Fibroblast of gingiva (primary cell): ENCODE measurements at regions not wholly inside any gene's neighbourhood (a gene's known extent, or its start where the extent isn't known, plus 50 kb on each side); places are given as distances from the start of the nearest gene placed in this dataset.

Experiments
- DNase-seq: peaks from one replicate; pipeline ENCODE4 v3.0.0-alpha.2; 2011; ENCODE audit warnings: low read depth

DNA sequence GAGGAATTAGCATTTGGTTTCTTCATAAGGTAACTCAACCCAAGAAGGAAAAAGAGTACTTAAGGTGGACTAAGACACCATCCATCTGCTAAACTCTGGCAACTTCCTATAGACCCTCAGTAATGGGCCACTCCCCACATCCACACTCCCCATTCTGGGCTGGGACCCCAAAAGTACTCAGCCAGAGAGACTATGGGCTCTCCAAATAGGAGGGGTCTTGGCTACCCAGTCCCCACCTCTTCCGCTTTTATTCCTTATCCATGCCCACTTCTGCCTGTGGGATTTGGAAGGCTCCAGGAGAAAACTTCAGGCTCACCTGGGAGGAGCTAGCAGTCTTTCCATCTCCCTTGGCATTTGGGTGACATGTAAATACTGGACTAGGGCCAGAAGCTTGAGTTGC lies 164.5 kb upstream of the CCL2 start:
- no peak for DNase-seq

DNA sequence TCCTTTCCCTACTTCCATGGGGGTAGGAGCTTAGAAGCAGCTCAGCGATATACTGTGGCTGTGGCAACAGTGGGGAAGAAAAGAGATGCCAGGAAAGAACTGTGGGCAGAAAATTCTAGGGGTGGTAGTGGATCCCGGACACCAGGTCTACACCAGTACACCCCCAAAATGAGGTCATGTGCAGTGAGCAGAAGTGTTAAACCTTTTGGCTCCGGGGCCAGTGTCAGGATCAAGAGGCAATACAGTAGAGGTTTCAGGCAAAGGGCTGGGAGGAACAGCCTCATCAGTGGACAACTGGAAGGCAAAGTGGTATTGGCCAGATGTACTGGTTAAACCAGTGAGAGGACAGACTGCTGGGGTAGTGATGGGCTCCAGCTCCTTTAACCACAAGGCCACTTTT lies 163.1 kb upstream of the CCL2 start:
- no peak for DNase-seq

DNA sequence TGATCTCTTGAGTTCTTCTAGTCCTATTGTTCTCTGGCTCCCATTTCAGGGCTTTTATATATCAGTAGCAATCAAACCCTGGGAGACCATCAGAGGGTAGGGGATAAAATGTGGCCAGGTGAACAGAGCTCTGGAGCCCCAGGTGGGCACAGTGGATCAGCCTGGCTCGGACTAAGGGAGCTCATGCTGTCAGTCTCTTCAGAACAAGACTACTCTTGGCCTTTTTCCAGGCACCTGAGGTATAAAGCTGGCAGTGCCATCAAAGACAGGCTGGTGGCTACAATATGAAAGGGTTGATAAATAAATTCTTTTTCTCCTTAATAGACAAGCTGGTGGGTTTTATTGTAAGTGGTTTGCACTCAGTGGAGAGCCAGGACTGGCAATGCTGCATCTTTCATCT lies 160.0 kb upstream of the CCL2 start:
- DNase-seq, result no peak

DNA sequence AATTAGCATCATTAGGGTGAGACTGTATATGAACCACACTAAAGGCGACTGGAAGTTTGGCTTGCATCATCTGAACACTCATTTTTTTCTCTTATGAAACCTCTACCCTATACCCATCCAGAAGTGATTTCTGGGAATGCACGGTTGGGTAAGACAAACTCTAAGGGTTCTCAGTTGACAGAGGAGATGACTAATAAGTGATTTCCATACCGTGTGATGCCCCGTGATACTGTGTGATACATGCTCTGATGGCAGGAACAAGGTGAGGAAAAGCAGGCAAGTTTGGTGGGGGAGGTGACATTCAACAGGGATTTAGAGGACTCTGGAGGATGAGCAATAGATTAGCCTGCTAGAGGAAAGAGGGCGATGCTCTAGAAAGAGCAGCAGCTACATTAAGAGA lies 156.4 kb upstream of the CCL2 start:
- DNase-seq, result no peak

DNA sequence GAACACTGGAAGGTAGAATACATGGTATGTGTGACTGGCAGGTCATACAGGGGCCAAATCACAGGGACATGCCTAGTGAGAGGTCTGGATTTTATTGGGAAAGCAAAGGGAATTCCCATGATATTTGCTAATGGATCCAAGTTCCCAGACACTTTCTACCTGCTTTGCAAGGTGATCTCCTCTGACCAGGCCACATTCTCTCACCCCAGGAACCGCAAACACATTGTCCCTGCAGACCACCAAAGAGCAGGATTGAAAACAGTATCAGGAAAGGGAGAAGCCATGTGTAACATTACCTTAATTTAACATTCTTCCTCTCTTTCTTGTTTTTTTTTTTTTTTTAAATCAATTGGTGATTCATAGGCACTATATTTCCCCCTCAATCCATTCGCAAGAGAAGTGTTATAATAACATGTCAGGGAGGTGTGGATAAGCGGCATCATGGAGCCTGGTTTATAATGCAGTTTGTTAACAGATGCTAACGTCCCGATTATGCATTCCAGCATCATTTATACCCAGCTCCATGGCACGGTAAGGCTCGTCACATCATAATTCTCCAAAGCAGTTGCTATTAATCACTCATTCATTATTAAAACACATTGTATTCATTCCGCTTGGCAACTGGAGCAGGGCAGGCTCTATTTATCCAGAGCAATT lies 155.1 kb upstream of the CCL2 start:
- no peak for DNase-seq

- no peak for DNase-seq
Observed at GRCh38 chr17:34107019-34107418, 148.1 kb upstream of the CCL2 start.

DNA sequence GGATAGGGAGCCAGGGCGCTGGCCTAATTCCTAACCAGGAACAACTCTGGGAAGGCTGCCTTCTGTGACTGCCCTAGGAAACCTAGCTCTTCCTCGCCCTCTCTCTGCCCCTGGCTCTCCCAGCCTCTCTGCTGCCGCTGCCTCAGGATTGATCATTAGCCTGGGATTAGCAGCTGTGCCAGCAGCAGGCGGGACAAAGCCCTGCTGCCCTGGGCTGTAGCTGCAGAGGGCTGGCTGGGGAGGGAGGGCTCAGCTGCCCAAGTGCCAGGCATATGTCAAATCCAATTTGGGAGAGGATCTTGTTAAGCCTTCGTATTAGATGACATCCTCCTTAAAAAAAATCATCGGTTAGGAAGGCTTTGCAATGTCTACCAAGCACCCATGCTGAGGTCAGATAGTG lies 144.8 kb upstream of the CCL2 start:
- no peak for DNase-seq

GRCh38 chr17:34113089-34113488 lies 142.0 kb upstream of the CCL2 start:
- DNase-seq, result no peak

GRCh38 chr17:34114174-34114573 lies 140.9 kb upstream of the CCL2 start:
- no peak for DNase-seq

DNA sequence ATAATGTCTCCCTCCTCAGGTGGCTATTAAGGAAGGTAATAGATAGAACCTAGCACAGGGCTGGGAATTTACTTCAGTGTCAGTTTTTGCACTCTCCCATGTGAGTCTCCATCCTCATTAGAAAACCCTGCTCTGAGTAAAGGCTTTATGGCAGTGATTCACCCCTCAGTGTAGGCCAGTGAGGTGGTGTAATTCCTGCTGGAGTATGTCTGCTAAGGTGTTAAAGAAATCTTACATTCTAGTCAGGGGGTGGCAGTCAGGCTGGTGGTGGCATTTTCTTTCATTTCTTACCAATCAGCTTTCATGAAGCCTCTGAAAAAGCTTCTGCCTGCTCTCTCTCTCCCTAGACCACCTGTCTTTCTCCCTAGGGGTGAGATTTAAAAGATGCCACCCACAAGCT lies 138.8 kb upstream of the CCL2 start:
- DNase-seq, result no peak

GRCh38 chr17:34117332-34117731 lies 137.8 kb upstream of the CCL2 start:
- DNase-seq, result no peak

- DNase-seq, result no peak
Observed at GRCh38 chr17:34117811-34118210, 137.3 kb upstream of the CCL2 start.

- DNase-seq, result no peak
Observed at GRCh38 chr17:34118564-34118963, 136.5 kb upstream of the CCL2 start.

DNA sequence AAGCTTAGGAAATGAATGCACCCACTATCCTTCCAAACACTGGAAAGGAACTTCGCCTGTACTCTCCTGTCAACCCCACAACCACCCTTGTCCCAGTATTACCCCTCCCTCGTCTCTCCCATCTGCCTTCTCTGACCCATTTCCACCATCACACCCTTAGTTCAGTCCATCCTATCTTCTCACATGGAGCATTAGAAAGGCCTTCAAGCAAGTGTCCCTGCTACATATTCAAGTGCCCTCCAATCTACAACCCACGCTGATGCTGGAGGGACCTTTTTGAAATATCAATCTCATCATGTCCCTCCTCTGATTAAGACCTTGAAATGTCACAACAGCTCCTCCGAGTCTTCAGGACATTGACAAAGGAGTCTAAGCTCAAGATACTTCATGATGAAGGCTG lies 133.8 kb upstream of the CCL2 start:
- no peak for DNase-seq

- DNase-seq, result no peak
Observed at GRCh38 chr17:34122515-34122914, 132.6 kb upstream of the CCL2 start.

GRCh38 chr17:34125010-34125409 lies 130.1 kb upstream of the CCL2 start:
- DNase-seq, result no peak

GRCh38 chr17:34125921-34126320 lies 129.2 kb upstream of the CCL2 start:
- no peak for DNase-seq

- DNase-seq, result no peak
Observed at GRCh38 chr17:34126496-34126895, 128.6 kb upstream of the CCL2 start.

GRCh38 chr17:34126965-34127364 lies 128.1 kb upstream of the CCL2 start:
- DNase-seq, result no peak

- DNase-seq, result no peak
Observed at GRCh38 chr17:34130544-34130943, 124.5 kb upstream of the CCL2 start.

DNA sequence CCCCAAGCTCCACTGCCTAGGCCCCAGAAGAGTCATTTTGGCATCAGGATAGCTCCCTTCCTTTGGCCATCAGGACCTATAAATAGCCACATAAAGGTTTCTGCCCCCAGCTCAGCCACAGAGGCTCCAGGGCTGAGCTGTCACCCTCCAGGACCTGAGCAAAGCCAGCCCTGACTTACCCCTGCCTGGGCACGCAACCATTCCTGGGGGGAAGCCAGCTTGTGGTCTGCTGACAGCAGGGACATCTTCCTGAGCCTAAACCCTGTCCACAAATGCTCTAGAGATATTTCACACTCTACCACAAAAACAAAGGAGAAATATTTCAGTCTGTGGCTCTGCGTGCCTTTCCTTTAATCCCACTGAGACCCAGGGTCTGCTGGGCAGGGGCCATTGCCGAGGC lies 123.7 kb upstream of the CCL2 start:
- DNase-seq, result no peak

GRCh38 chr17:34133350-34133749 lies 121.7 kb upstream of the CCL2 start:
- DNase-seq, result no peak

- DNase-seq, result no peak
Observed at GRCh38 chr17:34135841-34136240, 119.2 kb upstream of the CCL2 start.

DNA sequence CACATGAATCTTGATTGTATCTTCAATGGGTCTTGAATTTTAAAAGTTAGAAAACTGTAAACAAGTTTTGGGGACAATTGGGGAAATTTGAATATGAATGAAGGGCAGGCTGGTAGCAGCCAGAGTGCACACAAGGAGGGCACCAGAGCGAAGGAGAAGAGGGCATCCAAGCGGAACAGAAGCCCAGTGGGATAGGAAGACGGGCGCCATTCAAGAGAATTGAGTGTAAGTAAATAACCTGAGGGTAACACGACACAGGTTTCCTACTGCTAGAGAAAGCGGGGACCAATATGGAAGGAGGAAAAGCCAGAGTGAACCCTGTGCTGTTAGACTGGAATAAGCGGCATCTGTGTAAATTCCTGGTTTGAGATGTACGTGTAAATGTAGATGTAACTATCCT lies 115.1 kb upstream of the CCL2 start:
- no peak for DNase-seq

GRCh38 chr17:34141590-34141989 lies 113.5 kb upstream of the CCL2 start:
- DNase-seq, result no peak
